Caco-2 (cell line): ENCODE measurements at regions not wholly inside any gene's neighbourhood (a gene's known extent, or its start where the extent isn't known, plus 50 kb on each side); places are given as distances from the start of the nearest gene placed in this dataset.

Experiments
- BruUV-seq: library from RNA; stranded (reverse); fragments of 400-500 nt; replicated peaks from 2 replicates; lab custom pipeline; 2021; lab: Mats Ljungman, UMichigan
- CTCF ChIA-PET: fragments of 300-600 bp; sonication (Branson Sonifier 250); formaldehyde crosslinking; loops from one replicate; lab custom pipeline; 2022; ENCODE audit warnings: antibody characterized with exemption; lab: Charles Lee
- POLR2A ChIA-PET: fragments of 300-600 bp; sonication (Branson Sonifier 250); formaldehyde crosslinking; loops from one replicate; lab custom pipeline; 2022; ENCODE audit warnings: antibody characterized with exemption; lab: Charles Lee
- DNase-seq, 2 experiments: peaks; one replicate each; pipeline versions ENCODE4 v3.0.0 to v3.0.0-alpha.2; 2020 to 2022
- H3K27me3 ChIP-seq: replicated peaks from 2 replicates; pipeline ENCODE4 v1.6.0; 2011; ENCODE audit warnings: low read length; ENCODE audit not compliant: control insufficient read depth, insufficient read depth
- H3K36me3 ChIP-seq: 2 replicates; pipeline ENCODE4 v1.5.1; 2011; ENCODE audit warnings: low read length; ENCODE audit not compliant: control insufficient read depth, insufficient read depth
- H3K4me1 ChIP-seq: fragments of 250-450 bp; sonication (Bioruptor Pico); 2 replicates; pipeline ENCODE4 v1.5.1; 2020; ENCODE audit warnings: mild to moderate bottlenecking
- H3K4me3 ChIP-seq: 2 replicates; pipeline ENCODE4 v1.5.1; 2011; ENCODE audit warnings: low read depth, mild to moderate bottlenecking, control low read depth, low read length
- H3K9me3 ChIP-seq: fragments of 250-450 bp; sonication (Bioruptor Pico); 2 replicates; pipeline ENCODE4 v1.5.1; 2020; ENCODE audit warnings: mild to moderate bottlenecking, moderate library complexity
- H3K27ac Mint-ChIP-seq: one replicate; pipeline ENCODE4 v1.8.0; 2022; ENCODE audit warnings: mixed read lengths; ENCODE audit not compliant: unreplicated experiment
- H3K27me3 Mint-ChIP-seq: one replicate; pipeline ENCODE4 v1.8.0; 2022; ENCODE audit warnings: mixed read lengths; ENCODE audit not compliant: insufficient read depth, unreplicated experiment
- H3K36me3 Mint-ChIP-seq: one replicate; pipeline ENCODE4 v1.8.0; 2022; ENCODE audit warnings: mild to moderate bottlenecking, mixed read lengths; ENCODE audit not compliant: insufficient read depth, unreplicated experiment
- H3K4me1 Mint-ChIP-seq: one replicate; pipeline ENCODE4 v1.8.0; 2022; ENCODE audit warnings: low read depth, mixed read lengths; ENCODE audit not compliant: unreplicated experiment
- H3K4me3 Mint-ChIP-seq: one replicate; pipeline ENCODE4 v1.8.0; 2022; ENCODE audit warnings: mild to moderate bottlenecking, moderate library complexity, mixed read lengths; ENCODE audit not compliant: unreplicated experiment
- H3K9me3 Mint-ChIP-seq: one replicate; pipeline ENCODE4 v1.8.0; 2022; ENCODE audit warnings: mixed read lengths; ENCODE audit not compliant: unreplicated experiment
- intact Hi-C: fragments of 100-400 bp; cut with micrococcal nuclease; formaldehyde crosslinking; loops from one replicate; pipeline ENCODE4 v1.10.0; 2022; ENCODE audit not compliant: unreplicated experiment
- TF ChIP-seq, protein P1 (sequence below), 2 experiments: fragments of 200-600 bp in 1 of 2; IDR thresholded peaks; 1 replicate in 1 of 2; 2 replicates in 1 of 2; pipeline versions ENCODE4 v1.5.1 to v1.8.0; 2011 to 2022; ENCODE audit warnings: antibody characterized with exemption in 1 of 2, control low read depth in 1 of 2, inconsistent platforms in 1 of 2, low read depth in 1 of 2, low read length in 1 of 2, mild to moderate bottlenecking in 1 of 2, moderate library complexity in 1 of 2; ENCODE audit not compliant: insufficient read depth in 1 of 2, severe bottlenecking in 1 of 2, unreplicated experiment in 1 of 2

DNA sequence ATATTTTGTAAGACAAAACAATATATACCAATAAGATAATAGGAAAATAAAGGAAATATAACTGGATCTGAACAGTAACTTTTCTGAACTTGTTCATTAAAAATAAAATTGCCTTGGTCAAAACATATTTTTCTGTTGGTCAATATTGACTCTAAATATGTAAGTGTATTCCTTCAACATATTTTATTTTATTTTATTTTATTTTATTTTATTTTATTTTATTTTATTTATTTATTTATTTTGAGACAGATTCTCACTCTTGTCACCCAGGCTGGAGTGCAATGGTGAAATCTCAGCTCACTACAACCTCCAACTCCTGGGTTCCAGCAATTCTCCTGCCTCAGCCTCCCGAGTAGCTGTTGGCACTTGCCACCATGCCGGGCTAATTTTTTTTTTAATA is 571.0 kb downstream of the NR2F1-AS1 start:
- TF ChIP-seq, protein P1, sequence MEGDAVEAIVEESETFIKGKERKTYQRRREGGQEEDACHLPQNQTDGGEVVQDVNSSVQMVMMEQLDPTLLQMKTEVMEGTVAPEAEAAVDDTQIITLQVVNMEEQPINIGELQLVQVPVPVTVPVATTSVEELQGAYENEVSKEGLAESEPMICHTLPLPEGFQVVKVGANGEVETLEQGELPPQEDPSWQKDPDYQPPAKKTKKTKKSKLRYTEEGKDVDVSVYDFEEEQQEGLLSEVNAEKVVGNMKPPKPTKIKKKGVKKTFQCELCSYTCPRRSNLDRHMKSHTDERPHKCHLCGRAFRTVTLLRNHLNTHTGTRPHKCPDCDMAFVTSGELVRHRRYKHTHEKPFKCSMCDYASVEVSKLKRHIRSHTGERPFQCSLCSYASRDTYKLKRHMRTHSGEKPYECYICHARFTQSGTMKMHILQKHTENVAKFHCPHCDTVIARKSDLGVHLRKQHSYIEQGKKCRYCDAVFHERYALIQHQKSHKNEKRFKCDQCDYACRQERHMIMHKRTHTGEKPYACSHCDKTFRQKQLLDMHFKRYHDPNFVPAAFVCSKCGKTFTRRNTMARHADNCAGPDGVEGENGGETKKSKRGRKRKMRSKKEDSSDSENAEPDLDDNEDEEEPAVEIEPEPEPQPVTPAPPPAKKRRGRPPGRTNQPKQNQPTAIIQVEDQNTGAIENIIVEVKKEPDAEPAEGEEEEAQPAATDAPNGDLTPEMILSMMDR (IDR thresholded peaks at IDR 0.05; ENCODE audit: insufficient read depth in 1 of 2, low read depth in 1 of 2, low read length in 1 of 2, severe bottlenecking in 1 of 2, unreplicated experiment in 1 of 2) = no peak
- H3K27me3 Mint-ChIP-seq = peaks cover 3% of the 10 kb centered on the region
- no TSS peak for BruUV-seq
- no peaks in the 10 kb centered on the region for H3K27me3 ChIP-seq
- H3K9me3 Mint-ChIP-seq = no peaks in the 10 kb centered on the region
- no peak overlapping the region for H3K4me3 ChIP-seq
- H3K36me3 ChIP-seq = no peaks in the 10 kb centered on the region
- no peaks in the 10 kb centered on the region for H3K4me1 ChIP-seq
- no peaks in the 10 kb centered on the region for H3K4me1 Mint-ChIP-seq
- H3K36me3 Mint-ChIP-seq = no peaks in the 10 kb centered on the region
- no peak for DNase-seq
- H3K4me3 Mint-ChIP-seq = no peak overlapping the region
- no peak overlapping the region for H3K27ac Mint-ChIP-seq
- H3K9me3 ChIP-seq = no peaks in the 10 kb centered on the region
- ChIA-PET CTCF (no interaction called here), POLR2A (no interaction called here)
- intact Hi-C loops = no loop called here

DNA sequence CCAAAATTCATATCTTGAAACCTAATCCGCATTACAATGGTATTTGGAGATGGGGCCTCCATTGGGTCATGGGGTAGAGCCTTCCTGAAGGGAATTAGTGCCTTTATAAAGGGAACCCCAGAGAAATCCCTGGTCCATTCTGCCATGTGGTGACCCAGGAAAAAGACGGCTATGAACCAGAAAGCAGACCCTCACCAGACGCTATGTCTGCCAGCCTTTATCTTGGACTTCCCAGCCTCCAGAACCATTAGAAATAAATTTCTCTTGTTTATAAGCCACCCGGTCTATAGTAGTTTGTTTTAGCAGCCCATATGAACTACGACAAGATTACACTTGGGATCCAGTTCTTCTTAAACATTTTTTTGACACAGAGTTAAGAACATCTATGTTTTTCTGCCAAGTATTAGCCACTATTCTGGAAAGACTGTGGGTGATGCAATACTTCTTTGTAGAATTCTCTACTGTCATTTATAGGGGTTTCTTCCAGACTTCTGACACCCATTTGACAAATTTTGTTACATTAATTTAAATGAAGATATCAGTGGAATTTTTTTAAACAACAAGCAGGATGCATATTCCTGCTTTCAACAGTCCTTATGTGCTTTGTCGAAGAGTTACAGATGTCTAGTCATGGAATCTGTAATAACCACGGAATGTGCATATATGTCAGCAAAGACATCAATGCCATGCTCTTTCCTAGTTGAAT is 572.4 kb downstream of the NR2F1-AS1 start:
- Histone ChIP-seq H3K27me3 (no peaks in the 10 kb centered on the region), H3K36me3 (no peaks in the 10 kb centered on the region), H3K9me3 (no peaks in the 10 kb centered on the region), H3K4me1 (no peaks in the 10 kb centered on the region), H3K4me3 (no peak overlapping the region)
- no peak for DNase-seq
- Mint-ChIP-seq H3K4me1 (no peaks in the 10 kb centered on the region), H3K4me3 (no peak overlapping the region), H3K9me3 (no peaks in the 10 kb centered on the region), H3K27ac (no peak overlapping the region), H3K36me3 (no peaks in the 10 kb centered on the region), H3K27me3 (peaks cover 2% of the 10 kb centered on the region)
- no TSS peak for BruUV-seq
- intact Hi-C loops = no loop called here
- TF ChIP-seq, protein P1 (IDR thresholded peaks at IDR 0.05; ENCODE audit: insufficient read depth in 1 of 2, low read depth in 1 of 2, low read length in 1 of 2, severe bottlenecking in 1 of 2, unreplicated experiment in 1 of 2) = no peak
- POLR2A ChIA-PET = no interaction called here
- CTCF ChIA-PET = no interaction called here

DNA sequence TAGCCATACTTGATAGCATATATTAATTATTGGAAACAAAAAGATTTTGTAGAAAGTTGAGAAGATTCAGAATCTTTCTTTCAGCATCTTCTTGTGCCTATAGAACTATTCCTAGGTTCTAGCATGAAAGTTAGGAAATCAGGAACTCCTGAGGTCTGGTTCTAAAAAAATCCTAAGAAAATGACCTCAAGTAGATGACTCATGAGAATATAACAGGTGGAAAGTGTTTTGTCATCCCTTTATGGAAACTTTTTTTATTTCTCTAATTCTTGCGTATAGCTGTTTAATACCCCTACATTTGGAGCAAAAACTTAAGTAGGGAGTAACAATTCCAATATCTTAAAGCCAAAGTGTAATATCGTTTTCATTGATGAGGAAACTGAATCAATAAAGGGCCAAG is 574.1 kb downstream of the NR2F1-AS1 start:
- DNase-seq = no peak
- no TSS peak for BruUV-seq

More for the DNA sequence above, 574.1 kb downstream of the NR2F1-AS1 start:
- POLR2A ChIA-PET = no interaction called here
- Mint-ChIP-seq H3K36me3 (no peaks in the 10 kb centered on the region), H3K27ac (no peak overlapping the region), H3K4me1 (no peaks in the 10 kb centered on the region), H3K4me3 (no peak overlapping the region), H3K27me3 (no peaks in the 10 kb centered on the region), H3K9me3 (no peaks in the 10 kb centered on the region)
- Histone ChIP-seq H3K9me3 (no peaks in the 10 kb centered on the region), H3K4me1 (no peaks in the 10 kb centered on the region), H3K36me3 (no peaks in the 10 kb centered on the region), H3K27me3 (no peaks in the 10 kb centered on the region), H3K4me3 (no peak overlapping the region)
- intact Hi-C loops = no loop called here
- TF ChIP-seq, protein P1 (IDR thresholded peaks at IDR 0.05; ENCODE audit: insufficient read depth in 1 of 2, low read depth in 1 of 2, low read length in 1 of 2, severe bottlenecking in 1 of 2, unreplicated experiment in 1 of 2) = no peak
- CTCF ChIA-PET = no interaction called here
